Endodermal cell (in vitro differentiated cells): ENCODE measurements at regions not wholly inside any gene's neighbourhood (a gene's known extent, or its start where the extent isn't known, plus 50 kb on each side); places are given as distances from the start of the nearest gene placed in this dataset.

ENCODE experiments used
- DNase-seq: peaks from one replicate; pipeline ENCODE4 v3.0.0-alpha.2; 2017
- H3K27ac ChIP-seq: 2 replicates; pipeline ENCODE4 v1.5.1; 2013; ENCODE audit warnings: mild to moderate bottlenecking, low read depth, low read length, moderate library complexity
- H3K27me3 ChIP-seq: 2 replicates; pipeline ENCODE4 v1.6.1; 2013; ENCODE audit warnings: mild to moderate bottlenecking, low read length, moderate library complexity; ENCODE audit not compliant: insufficient read depth, control insufficient read depth, poor library complexity, severe bottlenecking
- H3K36me3 ChIP-seq: 2 replicates; pipeline ENCODE4 v1.7.0; 2013; ENCODE audit warnings: mild to moderate bottlenecking, low read length, moderate library complexity; ENCODE audit not compliant: control insufficient read depth, insufficient read depth
- H3K4me1 ChIP-seq: one replicate; pipeline ENCODE4 v1.7.0; 2013; ENCODE audit warnings: low read length; ENCODE audit not compliant: control insufficient read depth, insufficient read depth
- H3K4me3 ChIP-seq: 2 replicates; pipeline ENCODE4 v1.5.1; 2013; ENCODE audit warnings: mild to moderate bottlenecking, low read length, moderate library complexity
- H3K9ac ChIP-seq: 2 replicates; pipeline ENCODE4 v1.6.1; 2013; ENCODE audit warnings: mild to moderate bottlenecking, low read length, moderate library complexity; ENCODE audit not compliant: poor library complexity, severe bottlenecking; ENCODE audit errors: extremely low read depth
- H3K9me3 ChIP-seq: 2 replicates; pipeline ENCODE4 v1.6.1; 2013; ENCODE audit warnings: mild to moderate bottlenecking, low read length, moderate library complexity; ENCODE audit not compliant: control insufficient read depth
- H3K27ac Mint-ChIP-seq: 2 replicates; pipeline ENCODE4 v1.8.0; 2020; ENCODE audit warnings: mixed read lengths
- H3K27me3 Mint-ChIP-seq: 2 replicates; pipeline ENCODE4 v1.8.0; 2021; ENCODE audit warnings: mild to moderate bottlenecking, mixed read lengths; ENCODE audit not compliant: insufficient read depth
- H3K36me3 Mint-ChIP-seq: 2 replicates; pipeline ENCODE4 v1.8.0; 2020; ENCODE audit warnings: low read depth, mixed read lengths
- H3K4me1 Mint-ChIP-seq: 2 replicates; pipeline ENCODE4 v1.8.0; 2020; ENCODE audit warnings: mixed read lengths
- H3K4me3 Mint-ChIP-seq: 2 replicates; pipeline ENCODE4 v1.8.0; 2020; ENCODE audit warnings: mild to moderate bottlenecking, moderate library complexity, mixed read lengths
- H3K9me3 Mint-ChIP-seq: 2 replicates; pipeline ENCODE4 v1.8.0; 2020; ENCODE audit warnings: mild to moderate bottlenecking, mixed read lengths
- WGBS, 2 experiments: methylation state at CpG; one replicate each; pipeline versions ENCODE4 v1.1.5 to v1.1.7; 2013; ENCODE audit warnings: missing lambda C conversion rate in 2 of 2, mixed read lengths in 1 of 2; ENCODE audit not compliant: insufficient coverage in 1 of 2, insufficient read length in 1 of 2; 5-methylcytosine and 5-hydroxymethylcytosine counted together
- TF ChIP-seq, protein P1 (sequence below): fragments of 200-600 bp; sonication (generic); conservative IDR thresholded peaks from 2 replicates; pipeline ENCODE4 v1.5.0; 2021; ENCODE audit warnings: antibody characterized with exemption, mild to moderate bottlenecking

DNA sequence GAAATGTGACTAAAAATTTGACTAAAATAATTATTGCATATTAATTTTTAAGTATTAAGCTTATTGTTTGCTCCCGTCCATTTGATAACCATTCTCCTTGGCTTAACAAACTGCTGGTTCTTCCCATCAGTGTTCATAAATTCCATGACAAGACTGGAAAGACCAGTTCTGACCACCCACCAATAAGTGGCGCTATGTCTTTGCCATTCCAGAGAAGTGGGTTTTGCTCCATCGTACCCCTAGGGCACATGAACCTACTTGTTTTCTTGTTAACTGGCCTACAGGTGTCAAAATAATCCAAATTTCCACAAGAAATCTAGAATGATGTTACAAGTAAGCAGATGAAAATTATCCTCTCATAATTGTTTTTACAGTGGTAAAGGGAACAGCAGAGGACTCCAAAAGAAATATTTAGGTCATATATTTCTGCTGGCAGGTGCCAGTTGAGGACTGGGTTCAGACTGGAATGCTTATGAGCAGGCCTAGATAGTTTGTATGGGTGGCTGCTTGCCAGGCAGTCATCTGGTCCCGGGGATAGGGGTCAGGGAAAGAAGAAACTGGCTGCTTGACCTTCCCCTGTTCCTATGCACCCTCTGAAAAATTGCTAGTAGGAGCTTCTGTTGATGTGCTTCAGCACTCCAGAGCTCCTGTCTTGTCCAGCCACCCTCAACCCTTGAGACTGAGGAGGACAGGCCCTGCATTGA lies 283.1 kb upstream of the ADAMTSL1 start:
- Histone ChIP-seq H3K9ac (no peak overlapping the region), H3K9me3 (no peaks in the 10 kb centered on the region), H3K4me1 (no peaks in the 10 kb centered on the region), H3K36me3 (no peaks in the 10 kb centered on the region), H3K27me3 (no peaks in the 10 kb centered on the region), H3K27ac (no peak overlapping the region), H3K4me3 (no peak overlapping the region)
- no peaks in the 10 kb centered on the region for H3K36me3 Mint-ChIP-seq
- H3K27ac Mint-ChIP-seq = no peak overlapping the region
- H3K4me1 Mint-ChIP-seq = no peaks in the 10 kb centered on the region
- TF ChIP-seq, protein P1, sequence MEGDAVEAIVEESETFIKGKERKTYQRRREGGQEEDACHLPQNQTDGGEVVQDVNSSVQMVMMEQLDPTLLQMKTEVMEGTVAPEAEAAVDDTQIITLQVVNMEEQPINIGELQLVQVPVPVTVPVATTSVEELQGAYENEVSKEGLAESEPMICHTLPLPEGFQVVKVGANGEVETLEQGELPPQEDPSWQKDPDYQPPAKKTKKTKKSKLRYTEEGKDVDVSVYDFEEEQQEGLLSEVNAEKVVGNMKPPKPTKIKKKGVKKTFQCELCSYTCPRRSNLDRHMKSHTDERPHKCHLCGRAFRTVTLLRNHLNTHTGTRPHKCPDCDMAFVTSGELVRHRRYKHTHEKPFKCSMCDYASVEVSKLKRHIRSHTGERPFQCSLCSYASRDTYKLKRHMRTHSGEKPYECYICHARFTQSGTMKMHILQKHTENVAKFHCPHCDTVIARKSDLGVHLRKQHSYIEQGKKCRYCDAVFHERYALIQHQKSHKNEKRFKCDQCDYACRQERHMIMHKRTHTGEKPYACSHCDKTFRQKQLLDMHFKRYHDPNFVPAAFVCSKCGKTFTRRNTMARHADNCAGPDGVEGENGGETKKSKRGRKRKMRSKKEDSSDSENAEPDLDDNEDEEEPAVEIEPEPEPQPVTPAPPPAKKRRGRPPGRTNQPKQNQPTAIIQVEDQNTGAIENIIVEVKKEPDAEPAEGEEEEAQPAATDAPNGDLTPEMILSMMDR = peak; percentile 64
- no peaks in the 10 kb centered on the region for H3K9me3 Mint-ChIP-seq
- DNase-seq = no peak
- no peak overlapping the region for H3K4me3 Mint-ChIP-seq
- 83 to 93% methylated on average over 1 to 4 of the region's 4 CpGs for WGBS, 2 experiments
- peaks cover 2% of the 10 kb centered on the region for H3K27me3 Mint-ChIP-seq

DNA sequence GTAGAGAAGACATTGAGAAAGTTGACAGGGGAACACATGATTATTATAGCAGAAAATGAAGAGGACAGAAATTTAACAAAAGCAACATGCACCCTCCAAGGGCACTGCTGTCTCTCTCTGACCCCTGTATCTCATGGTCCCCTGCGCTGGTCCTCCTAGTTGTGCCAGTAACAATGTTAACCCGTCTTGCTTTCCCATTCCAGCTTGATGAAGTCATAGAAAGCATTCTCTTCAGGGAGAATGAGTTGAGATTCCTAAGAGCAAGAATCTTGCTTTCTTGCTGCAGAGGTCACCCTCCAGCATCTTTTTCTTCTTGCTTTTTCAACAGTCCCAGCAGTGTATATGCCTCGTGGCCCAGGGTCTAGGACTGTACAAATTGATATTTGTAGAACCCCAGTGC lies 279.6 kb upstream of the ADAMTSL1 start:
- Mint-ChIP-seq H3K9me3 (no peaks in the 10 kb centered on the region), H3K27me3 (peaks cover 4% of the 10 kb centered on the region), H3K36me3 (no peaks in the 10 kb centered on the region), H3K27ac (no peak overlapping the region), H3K4me1 (no peaks in the 10 kb centered on the region), H3K4me3 (no peak overlapping the region)
- DNase-seq = no peak
- Histone ChIP-seq H3K4me1 (no peaks in the 10 kb centered on the region), H3K27me3 (no peaks in the 10 kb centered on the region), H3K9me3 (no peaks in the 10 kb centered on the region), H3K36me3 (no peaks in the 10 kb centered on the region), H3K9ac (no peak overlapping the region), H3K4me3 (no peak overlapping the region), H3K27ac (no peak overlapping the region)
- TF ChIP-seq, protein P1 = no peak
- WGBS, 2 experiments = 78 to 88% methylated on average over 2 to 3 of the region's 3 CpGs

DNA sequence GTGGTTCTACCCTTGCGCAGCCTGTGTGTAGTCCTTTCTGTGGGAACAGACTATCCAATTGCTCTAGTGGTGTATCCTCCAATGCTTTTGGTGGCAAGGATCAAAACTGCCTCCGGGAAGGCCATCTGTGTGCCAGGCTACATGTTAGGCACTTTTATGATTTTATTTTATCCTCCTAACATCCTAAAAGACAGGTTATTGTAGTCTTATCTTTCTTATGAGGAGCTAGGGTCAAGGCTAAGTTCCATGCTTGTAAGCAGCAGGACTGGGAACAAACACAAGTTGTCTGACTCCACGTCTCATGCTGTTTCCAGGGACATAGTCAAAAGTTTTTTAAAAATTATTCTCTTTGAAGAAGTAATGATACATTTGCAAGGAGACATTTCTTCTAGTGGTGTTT lies 278.7 kb upstream of the ADAMTSL1 start:
- H3K9ac ChIP-seq = no peak overlapping the region
- H3K36me3 Mint-ChIP-seq = no peaks in the 10 kb centered on the region

More for the DNA sequence above, 278.7 kb upstream of the ADAMTSL1 start:
- DNase-seq = no peak
- Histone ChIP-seq H3K36me3 (no peaks in the 10 kb centered on the region), H3K4me3 (no peak overlapping the region), H3K27ac (no peak overlapping the region), H3K9me3 (no peaks in the 10 kb centered on the region), H3K4me1 (no peaks in the 10 kb centered on the region), H3K27me3 (no peaks in the 10 kb centered on the region)
- H3K4me1 Mint-ChIP-seq = no peaks in the 10 kb centered on the region
- no peak overlapping the region for H3K27ac Mint-ChIP-seq
- TF ChIP-seq, protein P1 = no peak
- H3K4me3 Mint-ChIP-seq = no peak overlapping the region
- no peaks in the 10 kb centered on the region for H3K9me3 Mint-ChIP-seq
- 93 to 100% methylated on average over 1 to 3 of the region's 3 CpGs for WGBS, 2 experiments
- H3K27me3 Mint-ChIP-seq = peaks cover 4% of the 10 kb centered on the region
